ENCODE measurements at regions not wholly inside any gene's neighbourhood (a gene's known extent, or its start where the extent isn't known, plus 50 kb on each side); places are given as distances from the start of the nearest gene placed in this dataset.

DNA sequence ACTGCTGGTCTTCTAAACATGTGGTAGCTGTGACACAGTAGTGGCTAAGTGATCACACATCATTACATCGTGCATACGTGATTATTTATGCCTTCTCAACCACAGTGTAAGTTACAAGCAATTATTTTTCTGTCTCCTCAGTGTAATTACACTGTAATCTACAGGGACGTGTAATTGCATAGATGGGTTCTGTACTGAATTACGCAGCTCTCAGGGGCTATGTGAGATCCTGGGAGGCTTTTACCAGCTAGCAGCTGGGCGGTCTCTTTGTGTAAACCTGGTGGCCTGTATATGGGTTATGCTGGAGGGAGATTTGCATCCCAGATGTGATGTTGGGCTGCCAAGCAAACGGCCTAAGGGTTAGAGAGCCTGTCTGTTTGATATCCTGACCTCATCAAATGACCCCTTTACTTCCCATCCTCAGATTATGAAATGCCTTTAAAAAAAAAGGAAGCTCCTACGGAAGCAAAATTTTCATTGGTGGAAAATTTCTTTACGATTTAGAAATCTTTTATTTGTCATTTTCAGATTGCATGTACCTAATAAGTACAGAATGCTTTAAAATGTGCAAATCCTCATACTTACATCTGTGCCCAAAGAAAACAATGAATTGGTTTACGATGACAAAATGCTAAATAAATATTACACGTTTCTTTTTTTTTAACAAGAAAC lies 402.8 kb upstream of the JAG1 start:
- in situ Hi-C loops (cut with MboI; ENCODE audit: low sequenced_read_pairs) = no loop called here

DNA sequence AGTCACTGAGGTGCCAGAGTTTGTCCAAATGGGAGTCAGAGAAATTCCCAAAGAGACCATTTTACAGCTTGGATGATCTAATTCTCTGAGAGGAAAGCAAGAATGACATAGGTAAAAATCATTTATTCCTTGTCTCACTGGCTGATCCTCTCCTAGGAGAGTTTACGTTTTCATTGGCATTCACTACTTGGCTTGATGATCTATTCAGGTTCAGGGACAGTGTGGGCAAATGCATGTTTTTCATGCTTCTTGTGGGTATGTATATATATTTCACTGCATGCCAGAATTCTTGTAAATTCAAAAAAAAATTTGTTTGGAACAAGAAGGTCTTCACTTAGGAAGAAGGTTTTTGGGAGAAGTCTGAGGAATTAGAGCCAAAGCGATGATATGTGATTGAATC lies 403.4 kb upstream of the JAG1 start:
- in situ Hi-C loops (cut with MboI; ENCODE audit: low sequenced_read_pairs) = no loop called here

DNA sequence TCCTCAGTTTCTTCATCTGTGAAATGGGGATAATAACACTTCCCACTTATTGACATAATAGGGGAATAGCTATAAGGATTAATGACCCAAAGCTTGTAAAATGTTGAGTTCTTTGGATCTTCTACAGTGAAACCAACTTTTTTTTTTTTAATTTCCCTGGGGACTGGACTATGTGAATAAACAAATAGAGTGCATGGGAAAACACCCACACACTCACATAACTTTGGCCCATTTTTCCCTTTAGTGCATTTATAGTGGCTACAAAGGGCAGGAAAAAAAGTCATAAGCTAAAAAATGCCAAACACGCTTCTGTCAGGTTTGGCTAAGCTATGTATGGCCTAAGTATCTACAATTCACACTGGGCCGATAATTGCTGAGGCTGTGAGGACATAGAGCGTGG lies 406.2 kb upstream of the JAG1 start:
- in situ Hi-C loops (cut with MboI; ENCODE audit: low sequenced_read_pairs) = no loop called here

DNA sequence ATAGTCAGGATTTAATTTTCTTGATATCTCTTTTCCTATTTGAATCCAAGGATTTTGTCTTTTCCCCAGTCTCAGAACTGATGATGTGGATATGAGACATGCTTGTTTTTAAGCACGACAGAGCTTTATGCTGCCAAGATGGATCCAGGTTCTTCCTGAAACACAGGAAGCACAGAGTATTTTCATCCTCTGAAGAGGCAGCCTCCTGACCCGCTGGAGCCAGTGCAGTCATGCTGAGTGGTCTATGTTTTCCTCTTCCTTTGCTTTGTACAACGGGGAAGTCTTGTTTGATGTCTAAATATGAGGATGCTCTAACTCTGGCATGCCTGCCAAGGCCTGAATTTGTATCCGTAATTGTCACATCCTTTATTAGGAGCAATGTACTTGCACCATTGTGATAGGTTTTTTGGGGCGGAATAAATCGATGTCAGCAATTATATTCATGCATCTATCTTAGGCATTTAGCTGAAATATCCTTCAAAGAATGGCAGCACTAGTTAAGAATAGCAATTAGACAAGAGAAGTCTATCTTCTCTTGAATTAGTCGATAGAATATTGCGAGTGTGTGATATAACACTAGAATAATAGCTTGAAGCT lies 407.1 kb upstream of the JAG1 start:
- in situ Hi-C loops (cut with MboI; ENCODE audit: low sequenced_read_pairs) = no loop called here

DNA sequence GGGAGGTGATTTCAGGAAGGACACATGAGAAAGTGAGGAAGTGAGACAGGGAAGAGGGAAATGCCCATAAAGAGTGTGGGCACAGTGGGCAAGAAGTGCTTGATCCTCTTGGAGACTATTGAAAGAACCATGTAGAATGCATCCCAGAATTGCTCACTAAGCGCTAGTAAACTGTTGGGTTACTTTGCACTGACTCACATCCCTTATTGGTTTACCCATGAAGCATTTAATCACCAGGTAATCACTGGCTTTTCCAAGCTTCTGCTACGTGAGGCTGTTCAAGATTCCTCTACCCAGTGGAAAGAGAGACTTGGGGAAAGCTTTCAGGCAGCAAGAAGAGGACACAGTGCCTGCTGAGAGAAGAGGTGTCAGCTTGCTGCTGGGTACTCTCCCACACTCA lies 410.0 kb upstream of the JAG1 start:
- in situ Hi-C loops (cut with MboI; ENCODE audit: low sequenced_read_pairs) = no loop called here

DNA sequence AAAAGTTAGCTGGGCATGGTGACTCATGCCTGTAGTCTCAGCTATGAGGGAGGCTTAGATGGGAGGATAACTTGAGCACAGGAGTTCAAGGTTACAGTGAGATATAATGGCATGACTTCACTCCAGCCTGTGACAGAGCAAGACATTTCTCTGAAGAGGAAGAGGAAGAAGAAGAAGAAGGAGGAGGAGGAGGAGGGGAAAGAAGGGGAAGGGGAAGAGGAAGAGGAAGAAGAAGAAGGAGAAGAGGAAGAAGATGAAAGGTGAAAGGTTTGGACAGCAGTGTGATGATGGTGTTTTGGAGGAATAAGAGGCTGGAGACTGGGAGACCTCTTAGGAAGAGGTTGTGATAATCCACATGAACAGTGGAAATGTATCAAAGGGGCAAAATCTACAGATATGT lies 410.7 kb upstream of the JAG1 start:
- in situ Hi-C loops (cut with MboI; ENCODE audit: low sequenced_read_pairs) = no loop called here

DNA sequence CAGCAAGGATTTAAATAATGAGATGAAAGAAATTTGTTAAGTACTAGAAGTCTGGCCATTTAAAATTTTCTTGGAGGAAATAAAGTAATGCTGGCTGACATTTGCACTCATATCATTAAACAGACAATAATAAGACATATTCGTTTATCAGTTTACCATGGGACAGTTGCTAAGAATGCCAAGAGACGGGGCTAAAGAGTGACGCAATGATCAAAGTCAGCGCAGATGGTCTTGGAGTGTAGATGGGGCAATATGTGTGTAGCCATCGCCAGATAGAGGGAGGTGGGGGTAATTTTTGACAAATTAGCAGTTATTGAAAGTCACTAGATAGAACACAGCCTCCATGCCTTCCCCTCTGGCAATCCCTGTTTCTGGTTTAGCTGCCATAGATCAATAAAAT lies 413.2 kb upstream of the JAG1 start:
- in situ Hi-C loops (cut with MboI; ENCODE audit: low sequenced_read_pairs) = no loop called here

DNA sequence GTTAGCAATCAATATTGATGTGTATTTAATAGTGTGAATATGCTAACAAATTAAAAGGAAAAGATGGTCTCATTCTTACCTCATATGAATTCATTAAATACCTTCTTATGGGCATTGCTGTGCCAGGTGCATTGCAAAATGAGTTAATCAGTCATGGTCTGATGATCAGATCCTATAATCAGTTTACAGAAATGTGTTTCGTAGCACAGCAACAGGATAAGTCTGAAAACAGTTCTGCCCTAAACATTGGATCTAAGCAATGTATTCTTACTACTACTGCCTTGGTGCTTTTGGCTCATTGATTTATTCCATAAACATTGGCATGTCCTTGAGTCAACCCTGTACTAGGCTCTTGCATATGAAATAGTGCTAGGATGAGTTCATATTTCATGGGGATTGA lies 417.0 kb upstream of the JAG1 start:
- in situ Hi-C loops (cut with MboI; ENCODE audit: low sequenced_read_pairs) = no loop called here

DNA sequence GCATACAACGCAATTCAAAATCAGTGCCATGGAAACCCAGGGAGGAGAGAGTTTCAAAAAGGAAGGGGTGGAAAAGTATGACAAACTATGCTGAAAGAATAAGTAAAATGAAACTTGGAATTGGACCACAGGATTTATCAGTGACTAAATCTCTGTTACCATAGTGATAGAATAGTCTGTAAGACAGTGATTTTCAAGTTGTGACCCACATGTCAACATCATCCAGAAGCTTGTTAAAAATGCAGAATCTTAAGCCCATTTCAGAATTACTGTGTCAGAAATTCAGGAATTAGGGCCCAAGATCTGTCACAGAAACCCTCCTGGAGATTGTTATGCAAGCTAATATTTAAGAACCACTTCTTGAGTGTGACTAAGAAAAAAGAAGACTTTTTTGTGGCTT lies 417.7 kb upstream of the JAG1 start:
- in situ Hi-C loops (cut with MboI; ENCODE audit: low sequenced_read_pairs) = no loop called here

DNA sequence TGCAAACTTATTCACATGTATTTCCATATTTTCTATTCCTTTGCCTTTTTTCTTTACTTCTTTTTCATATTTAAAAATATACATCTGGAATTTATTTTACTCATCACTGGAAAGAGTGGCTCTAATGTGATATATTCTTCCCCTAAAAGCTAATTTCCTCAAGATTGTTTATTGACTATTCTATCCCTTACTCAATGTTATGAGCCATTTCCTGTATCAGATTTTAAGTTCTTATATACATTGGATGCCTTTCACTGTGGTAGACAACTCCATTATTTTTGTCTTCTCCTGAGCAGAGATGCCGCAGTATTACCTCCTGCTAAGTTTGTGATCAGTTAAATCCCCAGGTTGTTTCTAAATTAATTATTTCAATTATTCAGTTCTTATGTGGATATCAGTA lies 418.4 kb upstream of the JAG1 start:
- in situ Hi-C loops (cut with MboI; ENCODE audit: low sequenced_read_pairs) = no loop called here

DNA sequence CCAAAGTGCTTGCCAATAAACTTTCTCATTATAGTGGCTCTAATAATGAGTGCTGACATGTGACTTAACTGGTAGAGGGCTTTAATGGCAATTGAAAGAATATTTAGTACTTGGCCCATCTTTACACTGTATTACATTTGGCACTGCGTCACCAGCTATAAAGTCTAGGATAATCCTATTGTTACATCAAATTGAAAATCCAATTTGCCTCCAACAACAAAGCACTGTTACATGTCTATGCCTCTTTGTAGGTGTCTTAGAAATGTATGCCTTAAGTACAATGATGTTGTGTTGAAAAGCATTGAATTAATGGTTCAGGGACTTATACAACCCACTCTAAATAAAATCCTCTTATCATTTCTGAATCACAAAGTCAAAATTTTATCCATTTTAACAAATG lies 420.4 kb upstream of the JAG1 start:
- in situ Hi-C loops (cut with MboI; ENCODE audit: low sequenced_read_pairs) = no loop called here

DNA sequence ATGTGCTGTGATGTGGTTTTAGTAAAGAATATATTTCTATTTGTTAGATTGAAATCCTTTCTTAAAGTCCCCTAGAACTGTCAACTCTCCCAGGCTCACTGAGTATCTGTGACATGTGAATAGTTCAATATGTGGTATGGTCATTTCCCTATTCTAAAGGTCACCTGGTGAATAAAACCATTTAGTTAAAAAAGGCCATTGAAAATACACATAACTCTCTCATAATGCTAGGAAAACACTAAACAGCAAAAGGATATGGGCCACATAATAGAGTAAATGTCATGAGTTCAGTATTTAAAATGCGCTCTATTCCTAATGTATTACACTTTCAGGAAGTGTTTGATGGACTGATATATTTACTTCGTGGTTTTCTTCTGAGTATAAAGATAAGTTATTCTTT lies 420.9 kb upstream of the JAG1 start:
- in situ Hi-C loops (cut with MboI; ENCODE audit: low sequenced_read_pairs) = no loop called here

DNA sequence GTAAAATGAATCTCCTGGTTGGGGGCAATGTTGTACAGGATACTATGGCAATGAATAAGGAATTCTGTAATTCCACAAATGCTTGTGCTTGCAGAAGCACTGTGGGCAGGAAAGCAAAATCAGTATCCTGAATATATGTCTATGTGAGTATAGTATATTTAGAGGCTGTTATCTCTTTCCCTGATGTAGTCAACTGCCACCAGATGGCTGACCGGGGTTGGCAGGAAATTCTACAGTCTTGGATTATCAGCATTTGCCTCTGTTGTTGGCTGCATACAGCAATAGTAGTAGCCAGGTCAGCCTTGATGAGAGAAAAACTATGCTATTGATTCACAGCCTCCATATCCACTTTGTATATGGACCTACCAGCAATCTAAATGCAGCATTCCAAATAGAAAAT lies 425.1 kb upstream of the JAG1 start:
- in situ Hi-C loops (cut with MboI; ENCODE audit: low sequenced_read_pairs) = no loop called here

DNA sequence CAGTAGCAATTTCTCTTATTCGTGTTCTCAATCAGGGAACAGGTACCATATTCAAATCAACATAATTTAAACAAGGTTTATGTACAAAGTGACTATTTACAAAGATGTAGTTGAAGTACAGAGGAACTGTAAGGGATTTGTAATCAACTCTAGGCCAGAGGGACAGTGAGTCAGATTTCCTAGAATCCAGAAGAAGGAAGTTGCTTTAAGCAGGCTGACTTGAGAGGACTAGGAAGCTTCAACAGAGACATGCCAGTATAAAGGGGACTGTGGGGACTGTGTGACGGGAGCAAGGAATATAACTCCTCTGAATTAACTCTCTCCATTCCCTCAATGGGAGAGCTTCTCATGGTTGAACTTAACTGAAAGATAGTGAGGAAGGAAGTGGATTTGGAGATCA lies 427.4 kb upstream of the JAG1 start:
- in situ Hi-C loops (cut with MboI; ENCODE audit: low sequenced_read_pairs) = no loop called here

DNA sequence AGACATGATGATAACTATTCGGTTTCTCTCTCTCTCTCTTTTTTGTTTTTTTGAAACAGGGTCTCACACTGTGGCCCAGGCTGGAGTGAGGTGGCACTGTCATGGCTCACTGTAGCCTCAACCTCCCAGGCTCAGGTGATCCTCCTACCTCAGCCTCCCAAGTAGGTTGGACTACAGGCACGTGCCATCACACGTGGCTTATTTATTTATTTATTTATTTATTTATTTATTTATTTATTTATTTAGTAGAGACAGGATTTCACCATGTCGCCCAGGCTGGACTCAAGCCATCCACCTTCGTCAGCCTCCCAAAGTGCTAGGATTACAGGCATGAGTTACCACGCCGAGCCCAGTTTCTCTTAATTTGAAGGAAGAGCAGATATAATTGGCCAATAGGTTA lies 427.9 kb upstream of the JAG1 start:
- in situ Hi-C loops (cut with MboI; ENCODE audit: low sequenced_read_pairs) = no loop called here

DNA sequence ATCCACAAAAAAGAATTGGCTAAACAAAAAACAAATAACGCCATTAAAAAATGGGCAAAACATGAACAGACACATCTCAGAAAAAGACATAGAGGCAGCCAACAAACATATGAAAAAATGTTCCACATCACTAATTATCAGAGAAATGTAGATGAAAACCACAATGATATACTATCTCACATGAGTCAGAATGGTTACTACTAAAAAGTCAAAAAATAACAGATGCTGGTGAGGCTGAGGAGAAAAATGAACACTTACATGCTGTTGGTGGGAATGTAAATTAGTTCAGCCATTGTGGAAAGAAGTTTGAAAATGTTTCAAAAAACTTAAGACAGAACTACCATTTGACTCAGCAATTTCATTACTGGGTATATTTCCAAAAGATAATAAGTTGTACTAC lies 430.1 kb upstream of the JAG1 start:
- in situ Hi-C loops (cut with MboI; ENCODE audit: low sequenced_read_pairs) = no loop called here

DNA sequence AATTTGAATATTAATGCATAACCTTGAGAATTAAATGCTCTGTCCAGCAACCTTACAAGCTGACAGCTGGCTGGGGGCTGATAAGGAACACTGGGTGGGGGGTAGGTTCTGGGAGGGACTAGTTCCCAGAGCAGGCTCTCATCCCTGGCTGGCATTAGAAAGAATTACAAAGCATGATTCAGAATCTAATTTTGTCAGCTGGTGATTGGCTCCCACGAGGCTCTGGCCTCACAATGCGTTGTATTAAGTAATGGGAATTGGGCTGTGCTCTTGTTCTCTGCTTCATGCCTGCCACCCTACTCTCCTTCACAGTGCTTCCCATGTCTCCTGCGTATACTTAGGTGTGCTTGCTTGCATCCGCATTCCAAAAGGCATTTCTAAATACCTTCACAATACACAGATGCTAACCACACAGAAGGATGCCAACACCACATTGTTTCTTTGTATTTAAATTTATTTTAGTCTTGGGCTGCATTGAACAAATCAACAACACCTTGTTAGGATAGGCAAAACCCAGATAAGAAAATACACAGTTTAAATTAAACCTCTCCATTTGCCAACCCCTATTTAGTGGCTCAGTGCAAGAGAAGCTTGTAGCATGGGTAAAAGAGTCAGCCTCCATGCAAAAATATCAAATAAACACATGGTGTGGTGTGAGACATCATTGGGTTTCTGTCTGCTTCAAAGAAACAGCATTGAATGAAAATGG lies 434.5 kb upstream of the JAG1 start:
- in situ Hi-C loops (cut with MboI; ENCODE audit: low sequenced_read_pairs) = no loop called here

DNA sequence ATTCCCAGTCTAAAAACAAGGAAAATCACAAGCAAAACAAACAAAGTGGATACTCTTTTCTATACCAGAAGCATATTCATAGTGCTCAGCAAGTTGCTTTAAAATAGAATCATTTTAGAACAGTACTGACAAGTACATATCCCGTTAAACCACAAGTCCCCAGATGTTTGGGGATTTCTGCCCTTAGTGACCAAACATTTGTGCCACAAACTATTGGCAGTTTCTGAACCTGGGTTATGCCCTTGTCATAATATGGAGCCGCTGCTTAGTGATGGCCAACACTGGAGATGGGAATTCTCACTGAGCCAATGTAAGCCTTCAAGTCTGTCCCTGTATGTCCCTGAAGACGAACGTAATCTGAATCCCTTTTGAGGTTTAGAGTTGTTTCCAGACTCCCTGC lies 436.7 kb upstream of the JAG1 start:
- in situ Hi-C loops (cut with MboI; ENCODE audit: low sequenced_read_pairs) = no loop called here

DNA sequence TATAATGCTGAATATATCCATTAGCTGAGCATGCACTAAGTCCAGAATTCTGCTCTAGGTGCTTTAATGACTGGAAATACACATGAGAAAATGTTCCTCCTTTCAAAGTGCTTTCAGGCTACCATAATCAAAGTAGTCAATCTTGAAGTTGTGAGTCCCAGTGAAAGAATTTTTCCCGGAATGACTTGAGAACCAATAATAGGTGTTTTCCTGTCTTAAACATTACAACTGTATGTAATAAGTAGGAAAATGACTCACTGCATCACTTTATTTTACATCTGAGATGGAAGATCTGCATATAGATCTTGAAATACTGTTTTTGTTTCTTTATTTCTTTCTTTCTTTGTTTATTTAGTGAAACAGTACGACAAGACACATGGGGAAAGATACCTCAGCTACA lies 437.4 kb upstream of the JAG1 start:
- in situ Hi-C loops (cut with MboI; ENCODE audit: low sequenced_read_pairs) = no loop called here

DNA sequence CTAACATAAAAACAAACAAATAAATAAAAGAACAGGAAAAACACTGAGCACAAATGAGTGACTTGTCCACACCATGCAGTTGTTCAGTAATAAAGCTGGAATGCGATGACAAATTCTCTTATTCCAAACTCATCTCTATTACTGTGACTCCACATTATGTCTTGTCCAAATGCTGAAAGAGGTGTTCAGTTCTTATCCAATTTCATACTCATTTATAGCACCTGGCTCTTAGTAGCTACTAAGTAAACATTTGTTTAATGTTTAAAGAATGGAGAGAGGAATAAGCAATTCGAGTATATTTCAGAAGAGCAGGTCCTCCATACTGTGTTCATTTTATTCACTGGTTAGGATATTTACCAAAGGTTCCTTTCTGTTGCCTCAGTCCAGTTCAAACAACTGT lies 439.0 kb upstream of the JAG1 start:
- in situ Hi-C loops (cut with MboI; ENCODE audit: low sequenced_read_pairs) = no loop called here

DNA sequence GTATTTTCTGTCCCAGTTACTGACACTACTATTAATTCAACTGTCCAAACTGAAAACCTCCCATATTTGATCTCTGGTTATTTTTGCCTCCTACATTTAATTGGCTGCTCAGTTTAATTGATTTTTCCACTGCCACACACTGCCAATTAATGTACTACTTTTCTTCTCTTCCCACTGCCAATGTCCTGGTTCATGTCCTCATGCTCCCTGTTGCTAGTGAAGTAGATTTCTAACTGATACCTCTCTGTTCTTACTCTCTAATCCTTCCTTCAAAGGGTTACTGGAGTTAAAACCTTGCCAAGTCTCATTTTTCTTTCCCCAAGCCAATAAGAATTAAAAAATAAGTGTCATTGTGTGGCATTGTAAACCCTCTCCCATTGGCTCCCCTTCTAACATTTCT lies 440.6 kb upstream of the JAG1 start:
- in situ Hi-C loops (cut with MboI; ENCODE audit: low sequenced_read_pairs) = no loop called here

DNA sequence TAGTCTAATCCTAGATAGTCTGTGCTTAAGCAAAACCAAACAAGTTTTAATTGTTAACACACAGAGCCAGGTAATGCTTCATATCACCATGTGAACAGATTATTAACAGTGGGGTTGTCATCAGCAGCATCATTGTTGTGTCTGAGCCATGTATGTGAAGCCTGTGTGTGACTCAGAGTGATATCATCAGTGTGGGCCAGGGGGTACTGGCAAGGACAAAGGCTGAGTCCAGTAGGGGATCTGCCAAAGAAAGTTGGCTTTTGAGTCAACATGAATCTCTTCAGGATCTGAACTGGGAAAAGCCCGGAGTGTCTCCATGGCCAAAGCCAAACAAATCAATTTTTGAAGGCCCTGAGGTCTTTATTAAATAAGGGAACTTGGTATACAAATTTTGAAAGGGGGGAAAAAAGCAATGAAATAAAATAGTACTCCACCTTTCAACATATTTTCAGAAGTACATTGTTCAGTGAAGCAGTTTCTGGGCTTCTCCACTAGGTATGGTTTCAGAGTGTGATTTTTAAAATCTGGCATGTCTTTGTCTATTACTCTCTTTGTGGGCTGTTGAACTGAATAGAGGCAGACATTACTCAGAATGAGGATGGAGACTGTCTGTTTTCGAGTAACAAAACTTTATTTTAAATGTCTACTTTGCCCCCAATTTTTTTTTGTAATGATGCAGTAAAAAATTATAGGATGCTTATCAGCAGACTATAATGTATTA lies 444.2 kb upstream of the JAG1 start:
- in situ Hi-C loops (cut with MboI; ENCODE audit: low sequenced_read_pairs) = no loop called here
